HepG2 (cell line): ENCODE measurements at regions not wholly inside any gene's neighbourhood (a gene's known extent, or its start where the extent isn't known, plus 50 kb on each side); places are given as distances from the start of the nearest gene placed in this dataset.

ENCODE experiments used
- AGO2 ChIP-seq: fragments of 200-400 bp; formaldehyde crosslinking; optimal IDR thresholded peaks from 2 replicates; pipeline ENCODE3; 2017; ENCODE audit warnings: mild to moderate bottlenecking, low read depth, low read length, moderate library complexity
- ATRX ChIP-seq: sonication (generic); formaldehyde crosslinking; IDR thresholded peaks from 2 replicates; pipeline ENCODE4 v1.4.0; 2020; ENCODE audit warnings: missing genetic modification reagents, borderline replicate concordance
- NRL ChIP-seq: sonication (generic); formaldehyde crosslinking; IDR thresholded peaks from 2 replicates; pipeline ENCODE4 v1.5.0; 2020; ENCODE audit warnings: missing genetic modification reagents, mild to moderate bottlenecking, moderate library complexity, borderline replicate concordance
- REST ChIP-seq, 2 experiments: IDR thresholded peaks; 2 replicates each; pipeline ENCODE4 v1.6.1; 2011 to 2012; ENCODE audit warnings: low read length in 2 of 2, borderline replicate concordance in 1 of 2, low read depth in 1 of 2, mild to moderate bottlenecking in 1 of 2, moderate library complexity in 1 of 2
- SNAPC4 ChIP-seq: sonication (generic); formaldehyde crosslinking; IDR thresholded peaks from 2 replicates; pipeline ENCODE4 v1.4.0; 2020; ENCODE audit warnings: mild to moderate bottlenecking, missing genetic modification reagents
- ZNF430 ChIP-seq: sonication (generic); formaldehyde crosslinking; IDR thresholded peaks from 2 replicates; pipeline ENCODE4 v1.9.0; 2021; ENCODE audit warnings: mild to moderate bottlenecking, missing genetic modification reagents
- ZNF503 ChIP-seq: sonication (generic); formaldehyde crosslinking; IDR thresholded peaks from 2 replicates; pipeline ENCODE4 v1.4.0; 2020; ENCODE audit warnings: missing genetic modification reagents
- ZNF674 ChIP-seq: sonication (generic); formaldehyde crosslinking; IDR thresholded peaks from 2 replicates; pipeline ENCODE4 v1.5.0; 2020; ENCODE audit warnings: low read depth, mild to moderate bottlenecking, missing genetic modification reagents
- ZNF878 ChIP-seq: sonication (generic); formaldehyde crosslinking; IDR thresholded peaks from 2 replicates; pipeline ENCODE4 v1.8.1; 2023; ENCODE audit warnings: mild to moderate bottlenecking, missing genetic modification reagents, moderate library complexity
- TF ChIP-seq, protein P1 (sequence below): sonication (generic); formaldehyde crosslinking; IDR thresholded peaks from 2 replicates; pipeline ENCODE4 v1.4.0; 2020; ENCODE audit warnings: mild to moderate bottlenecking, low read depth, missing genetic modification reagents
- TF ChIP-seq, protein P2 (sequence below): sonication (generic); formaldehyde crosslinking; IDR thresholded peaks from 2 replicates; pipeline ENCODE4 v1.9.0; 2021; ENCODE audit warnings: missing genetic modification reagents, mild to moderate bottlenecking, borderline replicate concordance

DNA sequence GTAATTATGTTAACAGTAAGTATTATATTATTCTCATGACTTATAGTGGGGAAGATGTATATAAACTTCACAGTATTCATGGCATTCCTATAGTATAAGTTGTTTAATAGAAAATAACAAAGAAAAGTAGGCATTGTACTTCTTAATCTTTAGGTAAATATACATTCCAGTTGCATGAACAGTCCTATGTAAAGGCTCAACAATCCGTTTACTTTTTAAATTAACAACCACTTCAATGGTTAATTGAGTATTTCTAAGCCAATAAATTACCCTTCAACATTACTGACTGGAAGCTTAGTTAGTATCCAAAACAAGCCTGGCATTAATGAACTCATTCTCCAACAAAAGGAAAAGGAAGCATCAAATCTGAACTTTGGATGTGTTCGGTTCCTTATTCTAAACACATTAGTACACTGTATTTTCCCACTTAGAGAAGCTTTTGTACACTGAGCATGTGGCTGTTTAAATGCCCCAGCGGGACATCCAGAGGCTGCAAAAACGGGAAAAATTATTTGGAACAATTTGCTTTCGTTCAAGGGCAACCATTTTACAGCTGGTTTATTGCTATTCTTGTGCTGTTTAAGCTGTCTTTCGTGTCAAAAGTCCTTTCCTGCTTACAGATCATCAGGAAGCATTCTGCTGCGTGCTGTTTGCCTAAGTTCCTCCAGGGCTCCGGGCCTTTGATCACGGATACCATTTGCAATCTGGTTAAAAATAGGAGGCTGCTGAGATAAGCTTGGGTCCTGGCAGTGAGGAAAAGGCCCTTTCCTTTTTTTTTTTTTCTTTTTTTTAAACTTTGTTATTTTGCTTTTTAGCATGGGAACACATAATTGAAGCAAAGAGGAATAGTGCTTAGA, 460.3 kb downstream of the SPRY1 start (continued):
- TF ChIP-seq, protein P1, sequence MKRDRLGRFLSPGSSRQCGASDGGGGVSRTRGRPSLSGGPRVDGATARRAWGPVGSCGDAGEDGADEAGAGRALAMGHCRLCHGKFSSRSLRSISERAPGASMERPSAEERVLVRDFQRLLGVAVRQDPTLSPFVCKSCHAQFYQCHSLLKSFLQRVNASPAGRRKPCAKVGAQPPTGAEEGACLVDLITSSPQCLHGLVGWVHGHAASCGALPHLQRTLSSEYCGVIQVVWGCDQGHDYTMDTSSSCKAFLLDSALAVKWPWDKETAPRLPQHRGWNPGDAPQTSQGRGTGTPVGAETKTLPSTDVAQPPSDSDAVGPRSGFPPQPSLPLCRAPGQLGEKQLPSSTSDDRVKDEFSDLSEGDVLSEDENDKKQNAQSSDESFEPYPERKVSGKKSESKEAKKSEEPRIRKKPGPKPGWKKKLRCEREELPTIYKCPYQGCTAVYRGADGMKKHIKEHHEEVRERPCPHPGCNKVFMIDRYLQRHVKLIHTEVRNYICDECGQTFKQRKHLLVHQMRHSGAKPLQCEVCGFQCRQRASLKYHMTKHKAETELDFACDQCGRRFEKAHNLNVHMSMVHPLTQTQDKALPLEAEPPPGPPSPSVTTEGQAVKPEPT (CRISPR knock-in tag): no peak
- no peak for TF ChIP-seq SNAPC4 (CRISPR knock-in tag)
- TF ChIP-seq ZNF430 (CRISPR knock-in tag): no peak
- TF ChIP-seq ZNF878: peak; percentile 64; the same call in 1 of the 2 replicates
- no peak for TF ChIP-seq AGO2
- peak; percentile 88 for TF ChIP-seq ZNF503 (CRISPR knock-in tag)
- TF ChIP-seq REST (IDR thresholded peaks at IDR 0.05; ENCODE audit: borderline replicate concordance in 1 of 2, low read depth in 1 of 2, low read length in 2 of 2): peak in 1 of 2 experiments; percentile 58; a peak in 1 of 4 replicates
- no peak for TF ChIP-seq NRL (CRISPR knock-in tag)
- TF ChIP-seq ATRX: no peak
- TF ChIP-seq, protein P2, sequence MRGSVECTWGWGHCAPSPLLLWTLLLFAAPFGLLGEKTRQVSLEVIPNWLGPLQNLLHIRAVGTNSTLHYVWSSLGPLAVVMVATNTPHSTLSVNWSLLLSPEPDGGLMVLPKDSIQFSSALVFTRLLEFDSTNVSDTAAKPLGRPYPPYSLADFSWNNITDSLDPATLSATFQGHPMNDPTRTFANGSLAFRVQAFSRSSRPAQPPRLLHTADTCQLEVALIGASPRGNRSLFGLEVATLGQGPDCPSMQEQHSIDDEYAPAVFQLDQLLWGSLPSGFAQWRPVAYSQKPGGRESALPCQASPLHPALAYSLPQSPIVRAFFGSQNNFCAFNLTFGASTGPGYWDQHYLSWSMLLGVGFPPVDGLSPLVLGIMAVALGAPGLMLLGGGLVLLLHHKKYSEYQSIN (CRISPR knock-in tag): no peak
- no peak for TF ChIP-seq ZNF674 (CRISPR knock-in tag)
